GM18861 (cell line): ENCODE measurements at regions not wholly inside any gene's neighbourhood (a gene's known extent, or its start where the extent isn't known, plus 50 kb on each side); places are given as distances from the start of the nearest gene placed in this dataset.
"Not testable (repeated sequence)": the region's sequence is repeated elsewhere in the genome, so short reads cannot be mapped to it uniquely, and the experiment has no call there.

Experiments used
- ATAC-seq: cut with Tn5 transposase; IDR thresholded peaks from one replicate; pipeline ENCODE4 v1.9.1; 2021; ENCODE audit not compliant: unreplicated experiment

- ATAC-seq = no peak
Observed at GRCh38 chr4:149870008-149870407, 54.4 kb upstream of the IQCM start.

GRCh38 chr4:149881744-149882143 lies 66.1 kb upstream of the IQCM start:
- ATAC-seq = no peak

- no peak for ATAC-seq
Observed at GRCh38 chr4:149882251-149882650, 66.6 kb upstream of the IQCM start.

GRCh38 chr4:149884046-149884445 lies 68.4 kb upstream of the IQCM start:
- ATAC-seq = no peak

GRCh38 chr4:149884529-149885181 lies 69.0 kb upstream of the IQCM start:
- no peak for ATAC-seq

GRCh38 chr4:149885896-149886295 lies 70.3 kb upstream of the IQCM start:
- ATAC-seq = no peak

- no peak for ATAC-seq
Observed at GRCh38 chr4:149886786-149887490, 71.3 kb upstream of the IQCM start.

GRCh38 chr4:149889991-149890390 lies 74.3 kb upstream of the IQCM start:
- ATAC-seq = no peak

GRCh38 chr4:149890531-149890930 lies 74.9 kb upstream of the IQCM start:
- no peak for ATAC-seq

GRCh38 chr4:149891426-149891825 lies 75.8 kb upstream of the IQCM start:
- no peak for ATAC-seq

GRCh38 chr4:149896432-149896831 lies 80.8 kb upstream of the IQCM start:
- no peak for ATAC-seq

GRCh38 chr4:149897783-149898182 lies 82.1 kb upstream of the IQCM start:
- peak; percentile 59 for ATAC-seq

GRCh38 chr4:149901128-149901527 lies 85.5 kb upstream of the IQCM start:
- no peak for ATAC-seq

- ATAC-seq = no peak
Observed at GRCh38 chr4:149902242-149902641, 86.6 kb upstream of the IQCM start.

GRCh38 chr4:149910177-149910576 lies 94.5 kb upstream of the IQCM start:
- ATAC-seq = no peak

- peak; percentile 65 for ATAC-seq
Observed at GRCh38 chr4:149910604-149911350, 95.1 kb upstream of the IQCM start.

- no peak for ATAC-seq
Observed at GRCh38 chr4:149911354-149911753, 95.7 kb upstream of the IQCM start.

- no peak for ATAC-seq
Observed at GRCh38 chr4:149912000-149912399, 96.4 kb upstream of the IQCM start.

GRCh38 chr4:149914119-149915115 lies 98.8 kb upstream of the IQCM start:
- peak; percentile 74 for ATAC-seq

GRCh38 chr4:149915735-149916134 lies 100.1 kb upstream of the IQCM start:
- ATAC-seq = not testable (repeated sequence)

GRCh38 chr4:149923736-149924135 lies 108.1 kb upstream of the IQCM start:
- ATAC-seq = no peak
